Limb (tissue), 2 donors: ENCODE measurements at regions not wholly inside any gene's neighbourhood (a gene's known extent, or its start where the extent isn't known, plus 50 kb on each side); places are given as distances from the start of the nearest gene placed in this dataset.
"Not testable (repeated sequence)": the region's sequence is repeated elsewhere in the genome, so short reads cannot be mapped to it uniquely, and the experiment has no call there.

Experiments used
- DNase-seq, 2 donors: peaks; one replicate each; pipeline ENCODE4 v3.0.0-alpha.2; 2016; ENCODE audit errors: extremely low spot score in 2 of 2

- no peak for DNase-seq
Observed at GRCh38 chr3:127070776-127071175, 87.9 kb downstream of the PLXNA1 start.

- DNase-seq, result no peak
Observed at GRCh38 chr3:127071597-127072001, 88.7 kb downstream of the PLXNA1 start.

DNA sequence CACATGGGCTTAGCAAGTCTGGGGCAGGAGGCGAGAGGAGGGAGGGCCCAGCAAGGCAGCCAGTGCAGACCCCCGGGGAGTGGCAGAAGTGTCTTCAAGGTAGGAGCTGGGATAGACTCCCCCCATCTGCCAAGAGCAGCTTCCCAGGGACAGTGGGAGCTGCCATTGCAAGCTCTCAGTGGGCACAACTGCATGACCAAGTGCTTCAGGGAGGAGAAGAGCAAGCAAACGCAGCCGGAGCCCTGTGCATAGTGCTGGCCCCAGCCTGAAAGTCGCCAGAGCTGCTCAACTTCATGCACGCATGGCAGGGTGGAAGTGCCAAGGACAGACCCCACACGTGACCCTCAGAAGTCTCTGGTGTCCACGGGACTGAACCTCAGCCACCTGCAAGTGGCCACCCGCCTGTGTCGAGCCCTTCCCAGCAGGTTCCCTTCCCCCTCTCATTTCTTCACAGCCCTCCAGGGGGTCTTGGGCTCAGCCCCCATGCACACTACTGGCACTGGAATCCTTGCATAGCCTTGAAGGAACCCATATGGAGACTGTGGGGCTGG lies 89.4 kb downstream of the PLXNA1 start:
- DNase-seq, result no peak

GRCh38 chr3:127072971-127073783 lies 90.3 kb downstream of the PLXNA1 start:
- no peak for DNase-seq

DNA sequence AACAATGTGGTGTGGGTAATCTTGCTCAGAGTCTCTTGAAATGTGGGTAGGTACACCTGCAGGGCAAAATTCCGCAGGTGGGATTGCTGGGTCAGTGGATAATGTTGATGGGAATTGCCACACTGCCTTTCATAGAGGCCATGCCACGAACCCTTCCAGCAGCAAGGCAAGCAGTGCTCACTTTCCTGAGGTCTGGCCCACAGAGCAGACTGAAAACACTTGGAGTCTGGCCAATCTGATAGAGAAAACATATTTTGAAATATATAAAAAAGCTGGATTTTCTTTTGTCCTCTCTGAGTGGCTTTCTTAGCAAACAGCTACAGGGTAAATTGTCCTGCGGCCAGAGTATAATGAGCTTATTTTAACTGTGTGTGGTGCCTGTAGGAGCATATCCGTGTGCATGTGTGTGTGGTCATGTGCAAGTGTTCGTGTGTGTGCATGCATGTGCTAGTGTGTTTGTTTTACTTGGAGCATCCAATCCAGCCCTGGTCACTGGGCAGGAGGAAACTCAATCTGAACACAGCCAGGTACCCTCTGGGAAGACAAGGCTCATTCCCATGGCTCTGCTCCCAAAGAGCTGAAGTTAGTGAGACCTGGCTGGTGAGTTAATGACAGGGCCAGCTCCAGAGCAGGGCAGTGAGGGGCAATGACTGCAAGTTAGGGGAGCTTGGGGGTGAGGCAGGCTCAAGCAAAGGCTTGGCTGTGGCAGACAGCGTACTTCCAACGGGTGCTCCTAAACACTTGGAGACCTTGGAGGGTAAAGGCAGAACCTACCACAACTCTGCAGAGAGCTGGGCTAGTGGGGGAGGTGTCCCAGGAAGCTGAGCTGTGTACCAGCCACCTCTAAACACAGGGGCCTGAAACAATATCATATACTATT lies 91.3 kb downstream of the PLXNA1 start:
- DNase-seq, result no peak

DNA sequence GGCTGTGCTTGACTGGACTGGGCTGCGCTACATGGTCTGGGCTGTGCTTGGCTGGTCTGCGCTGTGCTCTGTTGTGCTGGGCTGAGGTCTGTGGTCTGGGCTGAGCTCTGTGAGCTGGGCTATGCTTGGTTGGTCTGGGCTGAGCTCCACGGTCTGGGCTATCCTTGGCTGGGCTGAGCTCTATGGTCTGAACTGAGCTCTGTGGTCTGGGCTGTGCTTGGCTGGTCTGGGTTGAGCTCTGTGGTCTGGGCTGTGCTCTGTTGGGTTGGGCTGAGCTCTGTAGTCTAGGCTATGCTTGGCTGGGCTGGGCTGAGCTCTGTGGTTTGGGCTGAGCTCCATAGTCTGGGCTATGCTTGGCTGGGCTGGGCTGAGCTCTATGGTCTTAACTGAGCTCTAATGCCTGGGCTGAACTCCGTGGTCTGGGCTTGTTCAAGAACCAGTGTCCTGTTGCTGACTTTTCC lies 92.0 kb downstream of the PLXNA1 start:
- peak; percentile 18 to 44 for DNase-seq

GRCh38 chr3:127076166-127076992 lies 93.5 kb downstream of the PLXNA1 start:
- not testable (repeated sequence) for DNase-seq

GRCh38 chr3:127077068-127077467 lies 94.2 kb downstream of the PLXNA1 start:
- no peak for DNase-seq

GRCh38 chr3:127077505-127078064 lies 94.7 kb downstream of the PLXNA1 start:
- DNase-seq, result no peak

DNA sequence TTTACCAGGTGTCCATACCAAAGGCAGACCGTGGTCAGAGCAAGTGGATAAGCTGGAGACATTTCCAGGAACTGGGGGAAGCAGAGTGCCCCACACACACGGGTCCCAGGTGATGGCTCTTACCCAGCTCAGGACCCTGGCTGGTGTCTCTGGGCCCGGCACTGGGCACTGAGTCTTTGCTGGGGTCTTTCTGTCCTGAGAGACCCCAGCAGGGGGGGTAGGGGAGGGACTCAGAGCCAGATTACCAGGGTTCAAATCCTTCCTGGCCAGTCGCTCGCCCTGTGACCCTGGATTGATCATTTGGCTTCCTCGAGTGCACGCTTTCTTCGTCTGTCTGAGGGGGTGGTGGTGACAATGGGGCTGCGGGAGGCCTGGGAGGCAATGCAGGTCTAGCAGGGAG lies 95.7 kb downstream of the PLXNA1 start:
- no peak for DNase-seq

DNA sequence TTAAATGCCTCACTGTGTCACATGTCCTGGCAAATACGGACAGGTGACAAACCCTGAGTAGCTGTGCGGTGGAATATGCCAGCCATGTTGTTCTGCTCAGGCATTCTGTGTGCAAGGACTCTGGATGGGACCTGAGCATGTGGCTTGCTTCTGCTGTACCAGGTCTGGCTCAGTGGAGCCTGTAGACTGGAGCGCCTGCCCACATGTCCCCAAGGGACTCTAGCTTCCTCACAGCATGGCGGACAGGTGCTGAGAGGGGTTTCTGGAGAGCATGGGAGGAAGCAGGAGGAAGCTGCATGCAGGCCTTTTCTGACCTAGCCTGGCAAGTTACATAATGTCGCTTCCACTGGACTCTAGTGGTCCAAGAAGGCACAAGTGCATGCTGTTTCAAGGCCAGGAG lies 96.3 kb downstream of the PLXNA1 start:
- no peak for DNase-seq

- DNase-seq, result no peak
Observed at GRCh38 chr3:127081001-127081720, 98.2 kb downstream of the PLXNA1 start.

GRCh38 chr3:127082066-127082465 lies 99.2 kb downstream of the PLXNA1 start:
- DNase-seq, result no peak

DNA sequence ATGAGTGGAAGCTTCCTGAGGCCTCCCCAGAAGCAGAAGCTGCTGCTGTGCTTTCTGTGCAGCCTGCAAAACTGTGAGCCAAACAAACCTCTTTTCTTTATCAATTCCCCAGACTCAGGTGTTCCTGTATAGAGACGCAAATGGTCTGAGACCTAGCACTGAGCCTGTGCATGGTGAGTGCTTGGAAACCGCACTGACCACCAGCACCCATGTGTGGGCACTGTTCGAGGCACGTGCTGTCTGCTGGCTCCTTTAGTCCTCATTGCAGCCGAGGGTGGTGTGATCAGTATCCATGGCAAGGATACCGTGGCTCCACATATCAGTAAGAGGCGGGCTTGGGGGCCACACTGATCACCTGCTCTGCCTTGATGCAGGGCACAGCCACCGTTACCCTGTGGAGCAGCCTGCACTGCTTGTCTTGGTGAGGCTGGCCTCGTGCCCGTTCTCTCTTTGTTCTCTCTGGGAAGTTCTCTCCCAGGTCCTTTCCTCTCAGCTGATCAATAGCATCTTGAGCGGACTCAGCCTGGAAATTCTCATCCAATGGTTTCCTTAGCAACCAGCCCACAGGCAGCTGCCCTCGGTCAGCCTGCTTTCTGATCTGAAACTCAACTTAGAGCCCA lies 101.0 kb downstream of the PLXNA1 start:
- no peak for DNase-seq

DNA sequence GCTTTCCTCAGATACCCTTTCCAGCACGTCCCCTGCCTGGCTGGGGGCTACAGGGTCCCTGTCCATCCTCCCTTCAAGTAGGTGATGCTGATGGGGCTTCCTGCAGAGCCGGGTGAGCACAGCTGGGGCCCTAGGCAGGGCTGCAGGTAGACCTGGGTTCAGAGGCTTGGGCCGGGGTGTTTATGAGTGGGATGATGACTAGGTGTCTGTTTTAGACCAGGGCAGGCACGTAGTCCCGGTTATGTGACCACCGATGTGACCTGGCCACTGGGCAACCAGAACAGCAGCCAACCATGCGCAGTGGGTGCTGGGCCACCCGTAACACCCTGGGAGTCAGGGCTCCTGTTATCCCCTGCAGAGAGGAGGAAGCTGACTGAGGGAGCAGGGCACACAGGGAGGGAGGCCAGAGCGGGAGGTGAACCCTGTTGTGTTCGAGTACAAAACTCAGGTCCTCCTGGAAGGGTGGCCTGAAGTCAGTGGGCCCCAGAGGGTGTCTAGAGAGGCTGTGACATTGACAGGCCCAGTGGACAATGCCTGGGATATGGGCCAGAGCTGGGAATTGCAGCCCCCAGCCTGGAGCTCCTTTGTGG lies 101.6 kb downstream of the PLXNA1 start:
- no peak for DNase-seq

DNA sequence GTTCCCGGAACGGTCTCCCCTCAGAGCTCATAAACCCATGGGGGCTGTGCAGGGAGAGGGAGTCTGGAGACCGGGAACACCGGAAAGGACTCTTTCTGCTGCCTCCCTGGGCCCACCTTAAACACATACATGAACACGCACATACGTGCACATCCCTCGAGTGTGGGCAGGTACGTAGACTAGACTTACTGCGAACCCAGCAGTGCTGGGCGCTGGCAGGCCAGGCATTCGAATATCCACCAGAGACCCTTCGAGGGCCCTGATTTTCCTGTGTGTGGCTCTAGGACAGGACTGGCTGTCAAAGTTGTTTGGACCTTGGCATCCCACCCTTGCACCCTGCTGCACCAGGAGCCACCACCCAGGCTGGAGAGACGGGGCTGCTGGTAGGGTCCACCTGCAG lies 102.7 kb downstream of the PLXNA1 start:
- DNase-seq, result no peak

DNA sequence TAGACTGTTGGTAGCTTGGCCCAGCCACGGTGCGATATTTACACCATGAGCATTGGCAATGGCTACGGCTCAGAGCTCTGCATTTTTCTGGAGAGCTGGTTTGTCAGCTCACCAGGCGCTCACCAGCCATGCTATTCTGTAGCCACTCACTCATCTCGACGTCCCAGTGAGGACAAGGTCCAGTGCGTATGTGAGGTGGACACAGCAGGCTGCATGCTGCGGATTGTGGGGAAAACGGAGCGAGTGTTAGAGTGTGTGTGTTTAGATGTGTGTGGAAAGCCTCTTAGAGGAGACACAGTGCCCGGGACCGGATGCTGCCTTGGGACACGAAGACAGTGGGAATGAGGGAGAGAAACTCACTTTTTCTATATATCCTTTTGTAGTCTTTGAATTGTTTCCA lies 103.7 kb downstream of the PLXNA1 start:
- DNase-seq, result not testable (repeated sequence)

GRCh38 chr3:127087441-127087840 lies 104.5 kb downstream of the PLXNA1 start:
- no peak for DNase-seq
